ENCODE measurements at regions not wholly inside any gene's neighbourhood (a gene's known extent, or its start where the extent isn't known, plus 50 kb on each side); places are given as distances from the start of the nearest gene placed in this dataset.

GRCh38 chr5:102130890-102131289, 165.2 kb downstream of the SLCO4C1 start:
- intact Hi-C loops (cut with micrococcal nuclease; ENCODE audit: unreplicated experiment) (no loop called here), in situ Hi-C loops (cut with HindIII; ENCODE audit: low pct_unique_long_range_greater_than_20kb, low sequenced_read_pairs) (no loop called here)
- H3K4me3 ChIP-seq (ENCODE audit: low read depth in 2 of 2, low read length in 2 of 2) = no peak overlapping the region
- H3K27ac ChIP-seq (ENCODE audit: low read length) = no peak overlapping the region
- no peaks in the 10 kb centered on the region for H3K36me3 ChIP-seq (ENCODE audit: control insufficient read depth, insufficient read depth, low read length)
- ATAC-seq = no peak
- POLR2A ChIA-PET = no interaction called here
- TF ChIP-seq TCF7L2 (IDR thresholded peaks at IDR 0.05; ENCODE audit: low read depth, low read length) (no peak), SIN3A (IDR thresholded peaks at IDR 0.05; ENCODE audit: borderline replicate concordance, insufficient read depth, low read depth, low read length) (no peak), REST (IDR thresholded peaks at IDR 0.05; ENCODE audit: insufficient read depth in 1 of 2, low read depth in 2 of 2, low read length in 1 of 2) (no peak), CTCF (IDR thresholded peaks at IDR 0.05) (no peak), POLR2AphosphoS5 (IDR thresholded peaks at IDR 0.05; ENCODE audit: low read depth, low read length) (no peak)
- H3K27me3 ChIP-seq (ENCODE audit: control insufficient read depth, insufficient read depth, low read length) = no peaks in the 10 kb centered on the region
- H3K9me3 ChIP-seq (ENCODE audit: control insufficient read depth, insufficient read depth, low read depth, low read length) = no peaks in the 10 kb centered on the region; the same call in 1 of the 2 replicates
- CTCF ChIA-PET = no interaction called here
- H3K4me1 ChIP-seq (ENCODE audit: control insufficient read depth, insufficient read depth, low read length) = no peaks in the 10 kb centered on the region
- no peak for DNase-seq (ENCODE audit: low read depth, low spot score)
- BruUV-seq (replicated peaks) = no TSS peak

GRCh38 chr5:102130386-102130785, 165.7 kb downstream of the SLCO4C1 start:
- no peaks in the 10 kb centered on the region; the same call in 1 of the 2 replicates for H3K9me3 ChIP-seq (ENCODE audit: control insufficient read depth, insufficient read depth, low read depth, low read length)
- no peaks in the 10 kb centered on the region for H3K36me3 ChIP-seq (ENCODE audit: control insufficient read depth, insufficient read depth, low read length)
- BruUV-seq (replicated peaks) = no TSS peak
- intact Hi-C loops (cut with micrococcal nuclease; ENCODE audit: unreplicated experiment) = no loop called here
- DNase-seq (ENCODE audit: low read depth, low spot score) (no peak), ATAC-seq (no peak)
- H3K27ac ChIP-seq (ENCODE audit: low read length) = no peak overlapping the region
- H3K4me1 ChIP-seq (ENCODE audit: control insufficient read depth, insufficient read depth, low read length) = no peaks in the 10 kb centered on the region
- POLR2A ChIA-PET = no interaction called here
- TF ChIP-seq SIN3A (IDR thresholded peaks at IDR 0.05; ENCODE audit: borderline replicate concordance, insufficient read depth, low read depth, low read length) (no peak), POLR2AphosphoS5 (IDR thresholded peaks at IDR 0.05; ENCODE audit: low read depth, low read length) (no peak), REST (IDR thresholded peaks at IDR 0.05; ENCODE audit: insufficient read depth in 1 of 2, low read depth in 2 of 2, low read length in 1 of 2) (no peak), CTCF (IDR thresholded peaks at IDR 0.05) (no peak), TCF7L2 (IDR thresholded peaks at IDR 0.05; ENCODE audit: low read depth, low read length) (no peak)
- in situ Hi-C loops (cut with HindIII; ENCODE audit: low pct_unique_long_range_greater_than_20kb, low sequenced_read_pairs) = no loop called here
- CTCF ChIA-PET = no interaction called here
- H3K27me3 ChIP-seq (ENCODE audit: control insufficient read depth, insufficient read depth, low read length) = no peaks in the 10 kb centered on the region
- no peak overlapping the region for H3K4me3 ChIP-seq (ENCODE audit: low read depth in 2 of 2, low read length in 2 of 2)
